Amygdala (tissue), 56 donors: ENCODE measurements at regions not wholly inside any gene's neighbourhood (a gene's known extent, or its start where the extent isn't known, plus 50 kb on each side); places are given as distances from the start of the nearest gene placed in this dataset.
A peak's percentile ranks its signal among the peaks of the same experiment; 100 is the strongest.

ENCODE experiments used
- DNase-seq, 56 donors: peaks; one replicate each; lab custom pipeline; 2025; lab: John Stamatoyannopoulos, UW

GRCh38 chr2:147792966-147793617 is 51.7 kb upstream of the ACVR2A start:
- no peak for DNase-seq

- no peak for DNase-seq
Observed at GRCh38 chr2:147790580-147790979, 54.2 kb upstream of the ACVR2A start.

GRCh38 chr2:147789720-147790119 is 55.1 kb upstream of the ACVR2A start:
- DNase-seq, result no peak

GRCh38 chr2:147789287-147789686 is 55.5 kb upstream of the ACVR2A start:
- DNase-seq, result no peak

GRCh38 chr2:147782141-147782930 is 62.5 kb upstream of the ACVR2A start:
- DNase-seq, result no peak

GRCh38 chr2:147779440-147779839 is 65.4 kb upstream of the ACVR2A start:
- no peak for DNase-seq

GRCh38 chr2:147777394-147777793 is 67.4 kb upstream of the ACVR2A start:
- DNase-seq, result no peak

- no peak for DNase-seq
Observed at GRCh38 chr2:147774805-147775204, 70.0 kb upstream of the ACVR2A start.

- DNase-seq, result peak in 1 of 56 donors; percentile 2
Observed at GRCh38 chr2:147773479-147773878, 71.3 kb upstream of the ACVR2A start.

GRCh38 chr2:147772781-147773180 is 72.0 kb upstream of the ACVR2A start:
- no peak for DNase-seq

- no peak for DNase-seq
Observed at GRCh38 chr2:147763861-147764260, 81.0 kb upstream of the ACVR2A start.

- DNase-seq, result no peak
Observed at GRCh38 chr2:147760984-147761383, 83.8 kb upstream of the ACVR2A start.

- no peak for DNase-seq
Observed at GRCh38 chr2:147759536-147759935, 85.3 kb upstream of the ACVR2A start.

GRCh38 chr2:147758821-147759220 is 86.0 kb upstream of the ACVR2A start:
- no peak for DNase-seq

- DNase-seq, result no peak
Observed at GRCh38 chr2:147756069-147756468, 88.8 kb upstream of the ACVR2A start.

GRCh38 chr2:147740211-147740927 is 104.5 kb upstream of the ACVR2A start:
- no peak for DNase-seq

- no peak for DNase-seq
Observed at GRCh38 chr2:147739508-147739907, 105.3 kb upstream of the ACVR2A start.

- no peak for DNase-seq
Observed at GRCh38 chr2:147718831-147719230, 126.0 kb upstream of the ACVR2A start.

- DNase-seq, result no peak
Observed at GRCh38 chr2:147716906-147717305, 127.9 kb upstream of the ACVR2A start.

- no peak for DNase-seq
Observed at GRCh38 chr2:147715807-147716206, 129.0 kb upstream of the ACVR2A start.

- no peak for DNase-seq
Observed at GRCh38 chr2:147714582-147714981, 130.2 kb upstream of the ACVR2A start.

GRCh38 chr2:147713349-147713748 is 131.5 kb upstream of the ACVR2A start:
- DNase-seq, result no peak
